HCT116 (cell line): ENCODE measurements at regions not wholly inside any gene's neighbourhood (a gene's known extent, or its start where the extent isn't known, plus 50 kb on each side); places are given as distances from the start of the nearest gene placed in this dataset.

Experiments used
- ATAC-seq: fragments of 200-7000 bp; cut with Tn5 transposase; 2 replicates; pipeline ENCODE4 v1.9.1; 2020; ENCODE audit warnings: mild to moderate bottlenecking, moderate library complexity
- BruUV-seq: library from RNA; stranded (reverse); fragments of 400-500 nt; replicated peaks from 2 replicates; lab custom pipeline; 2021; lab: Mats Ljungman, UMichigan
- CTCF ChIA-PET: fragments of 300-600 bp; sonication (Branson Sonifier 250); formaldehyde crosslinking; loops from one replicate; lab custom pipeline; 2021; ENCODE audit warnings: antibody characterized with exemption; lab: Charles Lee
- POLR2A ChIA-PET: fragments of 300-600, 350-600 bp; sonication (Branson Sonifier 250); formaldehyde crosslinking; loops from one replicate; lab custom pipeline; 2021; ENCODE audit warnings: antibody characterized with exemption; lab: Charles Lee
- RAD21 ChIA-PET, 2 experiments: fragments of 300-600 bp; sonication (Branson Sonifier 250); formaldehyde crosslinking; loops; one replicate each; lab custom pipeline; 2023; ENCODE audit warnings: low total read pairs in 2 of 2; ENCODE audit not compliant: uncharacterized antibody in 2 of 2, unreplicated experiment in 2 of 2, low non-redundant PET in 1 of 2; lab: Charles Lee
- DNase-seq: peaks from one replicate; pipeline ENCODE4 v3.0.0-alpha.2; 2010; ENCODE audit warnings: low read depth, low spot score
- H2AFZ ChIP-seq: fragments of 200-600 bp; shearing (Covaris generic), sonication (generic); 2 replicates; pipeline ENCODE4 v1.6.1; 2017; ENCODE audit warnings: low read depth, mixed run types, mixed read lengths, antibody characterized with exemption, low read length; ENCODE audit not compliant: poor library complexity, severe bottlenecking
- H3K27ac ChIP-seq: 2 replicates; pipeline ENCODE4 v1.5.1; 2012; ENCODE audit warnings: low read depth, low read length
- H3K27me3 ChIP-seq: fragments of 200-600 bp; sonication (generic); 2 replicates; pipeline ENCODE4 v1.6.1; 2016; ENCODE audit warnings: mixed run types, low read length, mixed read lengths; ENCODE audit not compliant: insufficient read depth
- H3K36me3 ChIP-seq, 2 experiments: fragments of 200-500 bp in 1 of 2; fragments of 200-600 bp in 1 of 2; sonication (Bioruptor generic) in 1 of 2; sonication (generic) in 1 of 2; 2 replicates each; pipeline versions ENCODE4 v1.5.1 to v1.6.1; 2014 to 2016; ENCODE audit warnings: low read length in 2 of 2, inconsistent platforms in 1 of 2, mixed read lengths in 1 of 2, mixed run types in 1 of 2; ENCODE audit not compliant: insufficient read depth in 2 of 2, control insufficient read depth in 1 of 2
- H3K4me1 ChIP-seq, 2 experiments: fragments of 200-600 bp in 1 of 2; sonication (generic) in 1 of 2; 2 replicates each; pipeline versions ENCODE4 v1.5.1 to v1.6.1; 2012 to 2017; ENCODE audit warnings: low read length in 2 of 2, inconsistent platforms in 1 of 2, mild to moderate bottlenecking in 1 of 2, mixed read lengths in 1 of 2, mixed run types in 1 of 2, moderate library complexity in 1 of 2; ENCODE audit not compliant: insufficient read depth in 2 of 2, control insufficient read depth in 1 of 2
- H3K4me2 ChIP-seq: fragments of 200-600 bp; sonication (generic); 2 replicates; pipeline ENCODE4 v1.6.1; 2017; ENCODE audit warnings: mixed run types, low read length, mixed read lengths
- H3K4me3 ChIP-seq, 2 experiments: fragments of 200-600 bp in 1 of 2; sonication (generic) in 1 of 2; replicated peaks in 1 of 2; 2 replicates each; pipeline ENCODE4 v1.5.1; 2011 to 2016; ENCODE audit warnings: low read length in 2 of 2, control low read depth in 1 of 2, low read depth in 1 of 2, mild to moderate bottlenecking in 1 of 2, mixed read lengths in 1 of 2, mixed run types in 1 of 2
- H3K79me2 ChIP-seq: fragments of 200-600 bp; sonication (generic); 2 replicates; pipeline ENCODE4 v1.6.1; 2017; ENCODE audit warnings: mild to moderate bottlenecking, mixed run types, low read length, moderate library complexity, mixed read lengths; ENCODE audit not compliant: insufficient read depth
- H3K9ac ChIP-seq: fragments of 200-600 bp; sonication (generic); 2 replicates; pipeline ENCODE4 v1.6.1; 2016; ENCODE audit warnings: low read length, mixed read lengths
- H3K9me2 ChIP-seq: fragments of 200-600 bp; sonication (generic), shearing (Covaris generic); 2 replicates; pipeline ENCODE4 v1.6.1; 2017; ENCODE audit warnings: mixed run types, mild to moderate bottlenecking, moderate library complexity; ENCODE audit not compliant: insufficient read depth
- H3K9me3 ChIP-seq, 2 experiments: fragments of 200-500 bp in 1 of 2; fragments of 200-600 bp in 1 of 2; sonication (Bioruptor generic) in 1 of 2; sonication (generic) in 1 of 2; 2 replicates each; pipeline ENCODE4 v1.6.1; 2014 to 2017; ENCODE audit warnings: low read length in 2 of 2, mixed read lengths in 2 of 2, inconsistent platforms in 1 of 2, low read depth in 1 of 2, mild to moderate bottlenecking in 1 of 2, mixed run types in 1 of 2, moderate library complexity in 1 of 2; ENCODE audit not compliant: control insufficient read depth in 1 of 2, insufficient read depth in 1 of 2
- H4K20me1 ChIP-seq: fragments of 200-600 bp; sonication (generic), shearing (Covaris generic); 2 replicates; pipeline ENCODE4 v1.6.1; 2017; ENCODE audit warnings: mixed run types, mild to moderate bottlenecking, moderate library complexity; ENCODE audit not compliant: insufficient read depth
- CBX3 ChIP-seq: IDR thresholded peaks from 2 replicates; pipeline ENCODE4 v1.6.1; 2012; ENCODE audit warnings: low read depth
- CEBPB ChIP-seq: IDR thresholded peaks from 2 replicates; pipeline ENCODE4 v1.6.1; 2012; ENCODE audit warnings: low read depth
- ELF1 ChIP-seq: IDR thresholded peaks from 2 replicates; pipeline ENCODE4 v1.6.1; 2012; ENCODE audit warnings: low read depth, borderline replicate concordance
- EZH2phosphoT487 ChIP-seq: fragments of 200-600 bp; IDR thresholded peaks from 2 replicates; pipeline ENCODE4 v1.6.1; 2018; ENCODE audit warnings: antibody characterized with exemption, borderline replicate concordance
- FOSL1 ChIP-seq: IDR thresholded peaks from 2 replicates; pipeline ENCODE4 v1.6.1; 2012; ENCODE audit warnings: low read depth
- JUND ChIP-seq: IDR thresholded peaks from 2 replicates; pipeline ENCODE4 v1.6.1; 2012
- POLR2A ChIP-seq: IDR thresholded peaks from 2 replicates; pipeline ENCODE4 v1.7.0; 2011; ENCODE audit warnings: borderline replicate concordance; ENCODE audit not compliant: insufficient read depth, insufficient read length; ENCODE audit errors: extremely low read depth
- POLR2AphosphoS5 ChIP-seq: IDR thresholded peaks from 2 replicates; pipeline ENCODE4 v1.6.1; 2011; ENCODE audit warnings: mild to moderate bottlenecking, low read depth, low read length, moderate library complexity
- RAD21 ChIP-seq: IDR thresholded peaks from 2 replicates; pipeline ENCODE4 v1.6.1; 2012; ENCODE audit warnings: low read depth, mild to moderate bottlenecking
- SIN3A ChIP-seq: IDR thresholded peaks from 2 replicates; pipeline ENCODE4 v1.6.1; 2012; ENCODE audit warnings: low read depth
- SP1 ChIP-seq: IDR thresholded peaks from 2 replicates; pipeline ENCODE4 v1.6.1; 2012; ENCODE audit warnings: low read depth
- YY1 ChIP-seq: IDR thresholded peaks from 2 replicates; pipeline ENCODE4 v1.6.1; 2011; ENCODE audit warnings: low read length, low read depth, moderate library complexity, mild to moderate bottlenecking; ENCODE audit not compliant: insufficient replicate concordance; ENCODE audit errors: extremely low read depth
- ZNF274 ChIP-seq: fragments of 200-500 bp; sonication (Bioruptor generic); IDR thresholded peaks from 2 replicates; pipeline ENCODE4 v1.6.1; 2014; ENCODE audit warnings: mild to moderate bottlenecking, low read depth, low read length, inconsistent platforms
- intact Hi-C: fragments of 100-400 bp; cut with micrococcal nuclease; formaldehyde crosslinking; loops from 2 replicates; pipeline ENCODE4 v1.10.0; 2022
- TF ChIP-seq, protein P1 (sequence below): IDR thresholded peaks from 2 replicates; pipeline ENCODE4 v1.6.1; 2012; ENCODE audit warnings: low read depth
- TF ChIP-seq, protein P2 (sequence below): IDR thresholded peaks from 2 replicates; pipeline ENCODE4 v1.6.1; 2012
- TF ChIP-seq, protein P3 (sequence below): IDR thresholded peaks from 2 replicates; pipeline ENCODE4 v1.6.1; 2011; ENCODE audit warnings: mild to moderate bottlenecking, low read length, moderate library complexity; ENCODE audit not compliant: insufficient replicate concordance; ENCODE audit errors: extremely low read depth

DNA sequence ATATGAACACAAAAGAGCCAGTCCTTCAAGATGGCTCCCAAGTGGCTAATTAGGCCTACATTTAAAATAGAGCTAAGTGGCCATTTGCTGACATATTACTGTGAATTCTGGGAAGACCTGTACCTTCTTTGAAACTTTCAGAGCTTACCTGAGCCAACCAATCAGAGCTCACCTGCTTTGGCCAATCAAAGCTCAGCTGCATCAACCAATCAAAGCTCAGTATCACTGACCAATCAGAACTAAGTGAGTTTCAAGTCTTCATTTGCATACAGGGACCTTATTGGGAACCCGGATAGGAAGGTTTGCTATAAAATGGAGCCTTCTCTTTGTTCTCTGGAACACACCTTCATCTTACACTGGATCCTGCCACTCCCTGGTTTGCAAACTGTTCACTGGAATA, 63.7 kb downstream of the FOXL1 start:
- ATAC-seq, result no peak
- RAD21 ChIA-PET, result no interaction called here
- no peak overlapping the region for H3K9ac ChIP-seq
- no peaks in the 10 kb centered on the region for H3K27me3 ChIP-seq
- H3K79me2 ChIP-seq, result no peaks in the 10 kb centered on the region
- peaks cover 0 to 5% of the 10 kb centered on the region in 2 experiments; a peak in 1 of 4 replicates for H3K9me3 ChIP-seq
- no peaks in the 10 kb centered on the region for H3K4me1 ChIP-seq
- TF ChIP-seq FOSL1 (no peak), SIN3A (no peak), JUND (no peak), RAD21 (no peak), POLR2AphosphoS5 (no peak), EZH2phosphoT487 (no peak), CBX3 (no peak), ELF1 (no peak), SP1 (no peak), ZNF274 (no peak), YY1 (no peak), POLR2A (no peak), CEBPB (no peak)
- TF ChIP-seq, protein P1, sequence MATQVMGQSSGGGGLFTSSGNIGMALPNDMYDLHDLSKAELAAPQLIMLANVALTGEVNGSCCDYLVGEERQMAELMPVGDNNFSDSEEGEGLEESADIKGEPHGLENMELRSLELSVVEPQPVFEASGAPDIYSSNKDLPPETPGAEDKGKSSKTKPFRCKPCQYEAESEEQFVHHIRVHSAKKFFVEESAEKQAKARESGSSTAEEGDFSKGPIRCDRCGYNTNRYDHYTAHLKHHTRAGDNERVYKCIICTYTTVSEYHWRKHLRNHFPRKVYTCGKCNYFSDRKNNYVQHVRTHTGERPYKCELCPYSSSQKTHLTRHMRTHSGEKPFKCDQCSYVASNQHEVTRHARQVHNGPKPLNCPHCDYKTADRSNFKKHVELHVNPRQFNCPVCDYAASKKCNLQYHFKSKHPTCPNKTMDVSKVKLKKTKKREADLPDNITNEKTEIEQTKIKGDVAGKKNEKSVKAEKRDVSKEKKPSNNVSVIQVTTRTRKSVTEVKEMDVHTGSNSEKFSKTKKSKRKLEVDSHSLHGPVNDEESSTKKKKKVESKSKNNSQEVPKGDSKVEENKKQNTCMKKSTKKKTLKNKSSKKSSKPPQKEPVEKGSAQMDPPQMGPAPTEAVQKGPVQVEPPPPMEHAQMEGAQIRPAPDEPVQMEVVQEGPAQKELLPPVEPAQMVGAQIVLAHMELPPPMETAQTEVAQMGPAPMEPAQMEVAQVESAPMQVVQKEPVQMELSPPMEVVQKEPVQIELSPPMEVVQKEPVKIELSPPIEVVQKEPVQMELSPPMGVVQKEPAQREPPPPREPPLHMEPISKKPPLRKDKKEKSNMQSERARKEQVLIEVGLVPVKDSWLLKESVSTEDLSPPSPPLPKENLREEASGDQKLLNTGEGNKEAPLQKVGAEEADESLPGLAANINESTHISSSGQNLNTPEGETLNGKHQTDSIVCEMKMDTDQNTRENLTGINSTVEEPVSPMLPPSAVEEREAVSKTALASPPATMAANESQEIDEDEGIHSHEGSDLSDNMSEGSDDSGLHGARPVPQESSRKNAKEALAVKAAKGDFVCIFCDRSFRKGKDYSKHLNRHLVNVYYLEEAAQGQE, result no peak
- TF ChIP-seq, protein P2, sequence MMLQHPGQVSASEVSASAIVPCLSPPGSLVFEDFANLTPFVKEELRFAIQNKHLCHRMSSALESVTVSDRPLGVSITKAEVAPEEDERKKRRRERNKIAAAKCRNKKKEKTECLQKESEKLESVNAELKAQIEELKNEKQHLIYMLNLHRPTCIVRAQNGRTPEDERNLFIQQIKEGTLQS, result no peak
- TF ChIP-seq, protein P3, sequence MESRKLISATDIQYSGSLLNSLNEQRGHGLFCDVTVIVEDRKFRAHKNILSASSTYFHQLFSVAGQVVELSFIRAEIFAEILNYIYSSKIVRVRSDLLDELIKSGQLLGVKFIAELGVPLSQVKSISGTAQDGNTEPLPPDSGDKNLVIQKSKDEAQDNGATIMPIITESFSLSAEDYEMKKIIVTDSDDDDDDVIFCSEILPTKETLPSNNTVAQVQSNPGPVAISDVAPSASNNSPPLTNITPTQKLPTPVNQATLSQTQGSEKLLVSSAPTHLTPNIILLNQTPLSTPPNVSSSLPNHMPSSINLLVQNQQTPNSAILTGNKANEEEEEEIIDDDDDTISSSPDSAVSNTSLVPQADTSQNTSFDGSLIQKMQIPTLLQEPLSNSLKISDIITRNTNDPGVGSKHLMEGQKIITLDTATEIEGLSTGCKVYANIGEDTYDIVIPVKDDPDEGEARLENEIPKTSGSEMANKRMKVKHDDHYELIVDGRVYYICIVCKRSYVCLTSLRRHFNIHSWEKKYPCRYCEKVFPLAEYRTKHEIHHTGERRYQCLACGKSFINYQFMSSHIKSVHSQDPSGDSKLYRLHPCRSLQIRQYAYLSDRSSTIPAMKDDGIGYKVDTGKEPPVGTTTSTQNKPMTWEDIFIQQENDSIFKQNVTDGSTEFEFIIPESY, result no peak
- no peaks in the 10 kb centered on the region for H3K9me2 ChIP-seq
- H3K4me3 ChIP-seq, result no peak overlapping the region
- CTCF ChIA-PET, result interaction anchor here (1.3 kb wide), 1 partner anchor 232 kb away, joined by 4 read pairs; no protein-coding TSS in a partner anchor
- no peak overlapping the region for H3K4me2 ChIP-seq
- H3K27ac ChIP-seq, result no peak overlapping the region
- DNase-seq, result peak; percentile 23
- intact Hi-C loops, result no loop called here
- peak overlapping the region; percentile 20 for H2AFZ ChIP-seq
- BruUV-seq, result no TSS peak
- H3K36me3 ChIP-seq, result no peaks in the 10 kb centered on the region
- no peaks in the 10 kb centered on the region for H4K20me1 ChIP-seq
- POLR2A ChIA-PET, result no interaction called here
